ENCODE measurements at regions not wholly inside any gene's neighbourhood (a gene's known extent, or its start where the extent isn't known, plus 50 kb on each side); places are given as distances from the start of the nearest gene placed in this dataset.

DNA sequence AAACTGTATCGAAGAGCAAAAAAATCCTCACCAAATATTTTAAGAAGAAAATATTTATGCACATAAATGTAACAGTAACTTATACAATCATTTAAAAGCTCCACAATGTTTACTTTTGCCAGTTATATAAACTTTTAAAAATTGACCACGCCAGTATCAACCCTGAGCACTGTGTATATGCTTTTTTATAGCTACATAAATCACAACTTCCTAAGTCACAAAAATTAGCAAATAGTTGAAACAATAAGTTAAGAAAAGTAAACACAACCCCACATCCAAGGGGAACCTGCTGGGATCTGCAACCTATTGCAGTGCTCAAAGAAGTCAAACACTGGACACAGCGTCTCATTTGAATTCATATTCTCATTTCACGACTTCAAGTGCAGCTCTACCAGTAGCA lies 89.8 kb upstream of the DST start:
- H3K9ac ChIP-seq (ENCODE audit: low read length), result no peak overlapping the region
- no peak overlapping the region for H2AFZ ChIP-seq (ENCODE audit: insufficient read depth, low read depth, low read length, poor library complexity, severe bottlenecking)
- ChIA-PET POLR2A (no interaction called here), CTCF (no interaction called here)
- Mint-ChIP-seq H3K9me3 (ENCODE audit: insufficient read depth) (no peaks in the 10 kb centered on the region), H3K4me3 (no peak overlapping the region), H3K4me1 (no peaks in the 10 kb centered on the region), H3K27ac (no peak overlapping the region), H3K27me3 (peaks cover 3% of the 10 kb centered on the region)
- H3K27me3 ChIP-seq (replicated peaks in 1 of 4; ENCODE audit: control extremely low read depth in 1 of 4, control insufficient read depth in 3 of 4, insufficient read depth in 4 of 4, low read length in 3 of 4), result no peaks in the 10 kb centered on the region
- no peak overlapping the region for H3K27ac ChIP-seq (ENCODE audit: low read length in 2 of 2)
- no peak for ATAC-seq (ENCODE audit: low read depth)
- no peak for DNase-seq
- no peak overlapping the region for H3K4me3 ChIP-seq (ENCODE audit: control extremely low read depth in 1 of 5, extremely low read depth in 1 of 5, insufficient read depth in 1 of 5, low read depth in 2 of 5, low read length in 4 of 5)
- 100% methylated on average over 2 of the region's 4 CpGs for WGBS (ENCODE audit: insufficient coverage)
- no peaks in the 10 kb centered on the region for H3K36me3 ChIP-seq (replicated peaks in 1 of 2; ENCODE audit: control extremely low read depth in 1 of 2, control insufficient read depth in 1 of 2, extremely low read depth in 1 of 2, insufficient read depth in 2 of 2, low read length in 1 of 2)
- no peaks in the 10 kb centered on the region for H3K4me1 ChIP-seq (ENCODE audit: control insufficient read depth in 2 of 2, insufficient read depth in 2 of 2, low read length in 2 of 2)
- intact Hi-C loops (cut with micrococcal nuclease), result no loop called here
- no peak for TF ChIP-seq CTCF (IDR thresholded peaks at IDR 0.05)
- no peak for TF ChIP-seq EZH2 (IDR thresholded peaks at IDR 0.05; ENCODE audit: borderline replicate concordance, insufficient read depth, low read depth, low read length, poor library complexity, severe bottlenecking)
- H3K9me3 ChIP-seq (ENCODE audit: control extremely low read depth in 1 of 3, control insufficient read depth in 2 of 3, insufficient read depth in 1 of 3, low read length in 2 of 3), result no peaks in the 10 kb centered on the region
- no peaks in the 10 kb centered on the region for H3K79me2 ChIP-seq (ENCODE audit: control insufficient read depth, insufficient read depth, low read length)
- no peak overlapping the region for H3K4me2 ChIP-seq (replicated peaks; ENCODE audit: low read depth, low read length, poor library complexity, severe bottlenecking)
- no peaks in the 10 kb centered on the region for H4K20me1 ChIP-seq (ENCODE audit: control insufficient read depth, insufficient read depth, low read length, poor library complexity, severe bottlenecking)

DNA sequence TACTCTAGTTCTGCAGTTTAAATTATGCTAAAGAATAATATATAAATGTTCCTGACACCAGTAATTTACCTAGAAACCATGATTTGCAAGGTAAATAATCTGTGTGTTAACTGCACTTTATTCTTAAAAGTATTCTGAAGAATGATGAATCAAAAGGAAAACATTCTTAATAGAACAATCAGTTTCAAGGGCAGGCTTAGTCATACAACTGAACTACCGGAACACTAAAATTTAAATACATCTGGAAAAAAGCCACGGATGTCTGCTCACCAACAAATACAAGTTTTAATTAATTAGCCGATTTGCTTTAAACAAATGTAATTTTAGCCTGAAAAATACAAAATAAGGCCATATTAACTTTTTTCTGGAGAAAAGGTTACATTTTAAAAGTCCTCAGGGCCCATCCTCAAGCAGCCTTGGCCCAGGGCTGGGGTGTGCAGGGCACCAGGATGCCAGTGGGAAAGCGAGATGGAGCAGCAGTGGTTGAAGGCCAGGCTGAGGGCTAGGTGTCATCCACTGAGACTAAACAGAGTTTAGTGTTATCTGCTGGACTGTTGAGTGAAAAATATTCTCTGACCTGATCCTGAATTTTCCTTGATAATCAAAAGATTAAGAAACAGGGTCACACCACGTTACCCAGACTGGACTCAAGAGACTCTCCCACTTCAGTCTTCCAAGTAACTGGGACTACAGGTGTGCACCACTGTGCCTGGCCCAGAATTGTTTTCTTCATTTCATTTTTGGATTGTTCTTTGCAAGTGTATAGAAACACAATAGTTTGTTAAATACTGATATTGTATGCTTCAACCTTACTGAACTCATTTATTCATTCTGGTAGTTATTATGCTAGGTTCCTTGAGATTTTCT lies 88.2 kb upstream of the DST start:
- no CpG with 5 or more reads among the region's 5 CpGs for WGBS (ENCODE audit: insufficient coverage)
- intact Hi-C loops (cut with micrococcal nuclease), result no loop called here
- H4K20me1 ChIP-seq (ENCODE audit: control insufficient read depth, insufficient read depth, low read length, poor library complexity, severe bottlenecking), result no peaks in the 10 kb centered on the region
- Mint-ChIP-seq H3K4me1 (no peaks in the 10 kb centered on the region), H3K4me3 (no peak overlapping the region), H3K27ac (no peak overlapping the region), H3K27me3 (peaks cover 3% of the 10 kb centered on the region), H3K9me3 (ENCODE audit: insufficient read depth) (no peaks in the 10 kb centered on the region)
- POLR2A ChIA-PET, result no interaction called here
- no peaks in the 10 kb centered on the region for H3K9me3 ChIP-seq (ENCODE audit: control extremely low read depth in 1 of 3, control insufficient read depth in 2 of 3, insufficient read depth in 1 of 3, low read length in 2 of 3)
- no peaks in the 10 kb centered on the region for H3K4me1 ChIP-seq (ENCODE audit: control insufficient read depth in 2 of 2, insufficient read depth in 2 of 2, low read length in 2 of 2)
- CTCF ChIA-PET, result no interaction called here
- no peak for TF ChIP-seq EZH2 (IDR thresholded peaks at IDR 0.05; ENCODE audit: borderline replicate concordance, insufficient read depth, low read depth, low read length, poor library complexity, severe bottlenecking)
- no peak for TF ChIP-seq CTCF (IDR thresholded peaks at IDR 0.05)
- H3K4me3 ChIP-seq (ENCODE audit: control extremely low read depth in 1 of 5, extremely low read depth in 1 of 5, insufficient read depth in 1 of 5, low read depth in 2 of 5, low read length in 4 of 5), result no peak overlapping the region
- no peak overlapping the region for H3K4me2 ChIP-seq (replicated peaks; ENCODE audit: low read depth, low read length, poor library complexity, severe bottlenecking)
- H3K27me3 ChIP-seq (replicated peaks in 1 of 4; ENCODE audit: control extremely low read depth in 1 of 4, control insufficient read depth in 3 of 4, insufficient read depth in 4 of 4, low read length in 3 of 4), result no peaks in the 10 kb centered on the region
- no peak overlapping the region for H3K27ac ChIP-seq (ENCODE audit: low read length in 2 of 2)
- H2AFZ ChIP-seq (ENCODE audit: insufficient read depth, low read depth, low read length, poor library complexity, severe bottlenecking), result no peak overlapping the region
- H3K9ac ChIP-seq (ENCODE audit: low read length), result no peak overlapping the region
- no peaks in the 10 kb centered on the region for H3K36me3 ChIP-seq (replicated peaks in 1 of 2; ENCODE audit: control extremely low read depth in 1 of 2, control insufficient read depth in 1 of 2, extremely low read depth in 1 of 2, insufficient read depth in 2 of 2, low read length in 1 of 2)
- DNase-seq (no peak), ATAC-seq (ENCODE audit: low read depth) (no peak)
- H3K79me2 ChIP-seq (ENCODE audit: control insufficient read depth, insufficient read depth, low read length), result no peaks in the 10 kb centered on the region

All from B cell (primary cell).